ENCODE measurements at regions not wholly inside any gene's neighbourhood (a gene's known extent, or its start where the extent isn't known, plus 50 kb on each side); places are given as distances from the start of the nearest gene placed in this dataset.

- TF ChIP-seq CTCF (optimal IDR thresholded peaks at IDR 0.05 in 1 of 3, IDR thresholded peaks at IDR 0.05 in 1 of 3, conservative IDR thresholded peaks at IDR 0.05 in 1 of 3; ENCODE audit: extremely low read depth in 1 of 3, insufficient read depth in 2 of 3, low read length in 3 of 3) (no peak), EZH2 (IDR thresholded peaks at IDR 0.05; ENCODE audit: low read length) (no peak)
Measured at GRCh38 chr3:18179521-18179920, 245.6 kb downstream of the SATB1 start.
